C4-2B (cell line): ENCODE measurements at regions not wholly inside any gene's neighbourhood (a gene's known extent, or its start where the extent isn't known, plus 50 kb on each side); places are given as distances from the start of the nearest gene placed in this dataset.

Experiments
- ZFX ChIP-seq: fragments of 450-650 bp; IDR thresholded peaks from 2 replicates; pipeline ENCODE4 v1.6.1; 2017
- TF ChIP-seq, protein P1 (sequence below): fragments of 450-650 bp; conservative IDR thresholded peaks from 2 replicates; pipeline ENCODE4 v1.5.1; 2017; ENCODE audit warnings: mild to moderate bottlenecking

GRCh38 chr10:44773565-44773964, 137.6 kb upstream of the TMEM72 start:
- TF ChIP-seq, protein P1, sequence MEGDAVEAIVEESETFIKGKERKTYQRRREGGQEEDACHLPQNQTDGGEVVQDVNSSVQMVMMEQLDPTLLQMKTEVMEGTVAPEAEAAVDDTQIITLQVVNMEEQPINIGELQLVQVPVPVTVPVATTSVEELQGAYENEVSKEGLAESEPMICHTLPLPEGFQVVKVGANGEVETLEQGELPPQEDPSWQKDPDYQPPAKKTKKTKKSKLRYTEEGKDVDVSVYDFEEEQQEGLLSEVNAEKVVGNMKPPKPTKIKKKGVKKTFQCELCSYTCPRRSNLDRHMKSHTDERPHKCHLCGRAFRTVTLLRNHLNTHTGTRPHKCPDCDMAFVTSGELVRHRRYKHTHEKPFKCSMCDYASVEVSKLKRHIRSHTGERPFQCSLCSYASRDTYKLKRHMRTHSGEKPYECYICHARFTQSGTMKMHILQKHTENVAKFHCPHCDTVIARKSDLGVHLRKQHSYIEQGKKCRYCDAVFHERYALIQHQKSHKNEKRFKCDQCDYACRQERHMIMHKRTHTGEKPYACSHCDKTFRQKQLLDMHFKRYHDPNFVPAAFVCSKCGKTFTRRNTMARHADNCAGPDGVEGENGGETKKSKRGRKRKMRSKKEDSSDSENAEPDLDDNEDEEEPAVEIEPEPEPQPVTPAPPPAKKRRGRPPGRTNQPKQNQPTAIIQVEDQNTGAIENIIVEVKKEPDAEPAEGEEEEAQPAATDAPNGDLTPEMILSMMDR: no peak
- no peak for TF ChIP-seq ZFX
